OCI-M1 (cell line): ENCODE measurements at regions not wholly inside any gene's neighbourhood (a gene's known extent, or its start where the extent isn't known, plus 50 kb on each side); places are given as distances from the start of the nearest gene placed in this dataset.
A peak's percentile ranks its signal among the peaks of the same experiment; 100 is the strongest.

Source experiments
- DNase-seq: peaks from one replicate; lab custom pipeline; 2025; lab: John Stamatoyannopoulos, UW

- no peak for DNase-seq
Observed at GRCh38 chr2:67041051-67041450, 356.1 kb upstream of the ETAA1 start.

DNA sequence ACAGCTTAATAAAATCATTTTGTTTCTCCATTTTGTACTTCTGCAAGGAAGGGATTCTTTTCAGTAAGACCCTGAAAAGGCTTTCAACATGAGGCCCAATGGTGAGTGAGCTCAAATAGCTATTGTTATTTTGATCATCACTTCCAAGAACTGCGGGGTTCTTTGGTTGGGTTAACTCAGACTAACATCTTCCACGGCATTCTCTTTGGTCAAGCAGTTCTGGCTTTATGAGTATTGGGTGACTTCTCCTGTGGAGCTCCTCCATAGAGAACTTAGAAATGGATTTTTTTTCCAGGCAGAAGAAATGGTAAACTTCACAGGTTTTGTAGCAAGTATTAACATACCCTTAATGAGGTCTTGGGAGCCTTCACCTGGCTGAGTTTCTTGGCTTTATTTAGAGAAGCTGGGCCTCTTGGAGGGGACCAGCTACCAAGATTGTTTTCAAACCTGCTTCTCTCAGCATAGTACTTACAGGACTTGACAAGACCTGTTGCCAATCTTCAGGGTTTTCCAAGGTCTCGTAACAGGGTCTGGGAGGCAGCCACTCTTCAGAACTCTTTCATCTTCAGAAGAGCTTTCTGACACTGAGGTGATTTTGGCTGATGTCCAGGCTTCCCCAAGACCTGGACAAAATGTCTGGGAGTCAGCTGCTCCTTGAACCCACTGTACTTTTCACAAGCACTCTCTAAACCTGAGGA is 353.2 kb upstream of the ETAA1 start:
- DNase-seq = no peak

GRCh38 chr2:67046591-67046990 is 350.5 kb upstream of the ETAA1 start:
- DNase-seq = no peak

DNA sequence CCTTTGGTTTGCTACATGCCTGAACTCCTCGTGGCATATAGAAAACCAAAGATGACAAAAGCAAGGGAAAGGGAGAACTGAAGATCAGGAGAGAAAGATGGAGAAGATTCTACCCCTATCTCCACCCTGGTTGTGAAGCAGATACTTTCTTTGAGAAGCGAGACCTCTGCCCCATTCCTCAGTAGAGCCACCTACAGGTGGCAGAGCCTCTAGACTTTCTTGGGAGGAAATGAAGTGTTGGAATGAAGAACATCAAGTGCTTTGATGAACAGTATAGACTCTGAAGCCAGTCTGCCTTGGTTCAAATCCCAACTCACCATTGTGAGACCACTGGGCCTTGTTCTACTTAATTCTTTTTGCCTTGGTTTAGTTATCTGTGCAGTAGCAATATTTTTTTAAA is 348.8 kb upstream of the ETAA1 start:
- DNase-seq = peak; percentile 0

DNA sequence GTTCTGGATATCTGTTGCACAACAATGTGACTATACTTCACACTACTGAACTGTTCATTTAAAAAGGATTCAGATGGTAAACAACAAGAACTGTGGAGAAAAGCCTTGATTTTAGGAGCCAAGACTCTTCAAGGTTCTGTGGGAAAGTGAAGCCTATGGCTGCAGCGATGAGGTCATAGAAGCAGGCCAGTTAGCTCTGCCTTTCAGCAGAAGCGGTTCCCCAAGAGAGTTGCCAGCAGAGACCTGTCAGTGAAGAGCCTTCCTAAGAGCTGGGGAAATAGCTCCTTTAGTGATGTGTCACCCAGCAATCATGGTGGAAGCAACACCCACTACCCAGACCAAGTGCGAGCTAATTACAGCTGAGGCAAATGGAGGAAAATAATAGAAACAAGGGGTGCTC is 346.5 kb upstream of the ETAA1 start:
- no peak for DNase-seq

GRCh38 chr2:67054728-67055127 is 342.4 kb upstream of the ETAA1 start:
- no peak for DNase-seq

- DNase-seq = no peak
Observed at GRCh38 chr2:67055387-67056304, 341.5 kb upstream of the ETAA1 start.

- no peak for DNase-seq
Observed at GRCh38 chr2:67057123-67057522, 340.0 kb upstream of the ETAA1 start.

DNA sequence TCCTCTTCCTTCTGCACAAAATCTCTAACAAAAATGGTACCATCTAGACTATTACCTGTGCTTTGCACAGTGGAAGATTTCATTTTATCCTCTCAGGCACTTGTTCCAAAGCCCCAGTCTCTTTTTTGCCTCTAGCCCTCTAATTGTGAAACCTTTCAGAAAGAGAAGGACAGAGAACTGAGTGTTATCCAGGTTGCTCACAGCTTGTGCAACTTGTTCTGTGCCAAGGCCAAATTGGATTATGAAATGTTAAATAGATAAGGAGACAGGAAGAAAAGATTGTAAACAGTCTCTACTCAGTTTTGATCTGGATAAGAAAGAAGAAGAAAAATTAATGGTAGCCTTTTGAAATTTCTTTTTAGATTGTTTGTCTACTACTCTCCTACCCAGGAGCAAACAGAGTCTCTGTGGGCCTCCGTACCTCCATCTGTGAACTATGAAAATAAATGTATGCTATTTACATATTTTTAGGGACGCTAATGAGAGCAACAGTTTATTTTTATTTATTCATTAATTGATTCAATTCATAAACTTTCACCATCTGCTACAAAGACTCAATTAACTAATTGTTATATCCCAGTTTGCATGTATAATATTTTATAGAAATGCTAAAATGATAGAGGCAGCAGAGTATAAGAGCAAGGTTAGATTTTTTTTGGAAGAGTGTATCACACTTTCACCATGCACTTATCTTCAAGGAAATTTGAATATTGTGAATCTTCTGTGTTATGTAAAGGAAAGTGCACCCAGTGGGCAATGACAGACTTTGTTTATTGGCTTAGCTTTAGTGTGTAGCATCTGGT is 339.0 kb upstream of the ETAA1 start:
- no peak for DNase-seq

- DNase-seq = no peak
Observed at GRCh38 chr2:67065046-67065445, 332.1 kb upstream of the ETAA1 start.

GRCh38 chr2:67066782-67067181 is 330.4 kb upstream of the ETAA1 start:
- no peak for DNase-seq

DNA sequence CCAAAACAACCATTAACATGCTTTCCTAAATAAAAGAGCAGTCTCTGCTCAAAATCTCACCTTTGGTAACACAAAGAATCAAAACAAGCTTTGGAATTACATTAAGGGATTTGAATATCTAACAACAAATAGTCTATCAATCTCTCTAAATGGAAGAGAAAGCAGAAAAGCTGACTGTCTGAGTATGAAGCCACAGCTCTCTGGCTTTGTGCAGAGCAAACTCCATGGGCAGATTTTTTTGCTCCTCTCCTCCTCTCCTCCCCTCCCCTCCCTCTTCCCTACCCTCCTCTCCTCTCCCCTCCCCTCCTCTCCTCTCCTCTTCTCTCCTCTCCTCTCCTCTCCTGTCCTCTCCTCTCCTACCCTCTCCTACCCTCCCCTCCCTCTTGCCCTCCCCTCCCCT is 329.5 kb upstream of the ETAA1 start:
- DNase-seq = no peak

- DNase-seq = no peak
Observed at GRCh38 chr2:67070826-67071225, 326.3 kb upstream of the ETAA1 start.

GRCh38 chr2:67075056-67075455 is 322.1 kb upstream of the ETAA1 start:
- no peak for DNase-seq

DNA sequence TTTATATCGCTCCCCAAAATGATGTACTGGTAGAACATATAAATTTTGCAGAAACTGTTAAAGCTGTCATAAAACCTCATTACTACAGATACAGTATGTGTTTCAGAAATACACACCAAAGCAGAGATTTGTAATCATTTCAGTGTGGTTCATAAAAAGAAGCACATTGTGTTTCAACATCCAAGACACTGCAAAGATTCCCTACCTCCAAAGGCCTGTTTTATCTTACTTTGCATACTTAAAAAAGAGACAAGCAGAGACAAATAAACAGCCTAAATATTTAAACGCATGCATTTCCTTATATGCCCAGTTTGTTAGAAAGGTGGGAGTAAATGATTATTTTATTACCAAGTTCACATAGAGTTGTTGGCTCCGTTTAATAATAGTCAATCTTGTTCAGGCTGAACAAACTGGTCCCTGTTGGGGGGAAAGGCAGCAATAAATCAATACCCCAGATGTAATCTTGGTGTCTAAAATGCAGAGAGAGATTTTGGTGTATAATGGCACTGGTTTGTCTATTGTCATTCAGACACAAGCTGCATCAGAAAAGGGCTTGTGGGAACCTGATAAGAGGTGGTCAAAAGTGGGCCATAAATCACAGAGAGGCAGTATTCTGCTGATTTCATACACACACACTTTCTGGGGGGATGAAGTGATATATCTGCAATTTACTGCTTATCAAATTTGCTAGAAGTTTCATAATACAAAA is 321.4 kb upstream of the ETAA1 start:
- no peak for DNase-seq

DNA sequence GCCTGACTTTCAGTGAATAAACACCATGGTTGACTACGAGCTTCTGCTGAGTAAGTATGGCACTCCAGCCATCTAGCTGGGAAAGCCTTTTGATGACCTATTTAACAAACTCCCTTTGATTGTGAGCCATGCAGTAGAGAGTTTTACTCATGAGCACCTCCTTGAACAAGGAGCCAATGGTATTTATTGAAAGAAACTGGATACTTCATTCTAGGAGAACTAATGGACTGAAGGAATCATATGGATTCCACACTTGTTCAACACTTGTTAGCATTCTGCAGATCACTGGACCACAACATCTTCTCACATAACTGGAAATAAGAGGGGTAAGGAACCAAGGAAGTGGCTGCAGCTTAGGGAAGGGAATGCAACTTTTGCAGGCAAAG is 320.9 kb upstream of the ETAA1 start:
- no peak for DNase-seq

DNA sequence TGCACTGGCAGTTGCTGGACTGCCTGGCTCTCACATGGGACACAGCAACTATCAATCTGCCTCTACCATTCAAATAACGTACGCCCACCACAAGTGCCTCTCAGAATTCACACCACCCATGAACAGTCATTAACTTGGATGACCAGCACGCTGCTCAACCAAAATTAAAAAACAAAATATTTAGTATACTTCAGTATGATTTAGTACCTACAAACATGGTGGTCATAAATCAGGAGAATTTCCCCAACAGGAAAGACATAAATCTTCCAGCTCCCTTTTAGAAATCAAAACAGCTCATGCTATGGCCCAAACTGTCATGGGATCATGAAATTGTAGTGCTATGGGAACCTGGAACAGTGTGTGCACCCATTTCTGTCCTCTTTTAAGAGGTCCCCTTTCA is 317.4 kb upstream of the ETAA1 start:
- no peak for DNase-seq

GRCh38 chr2:67082813-67083212 is 314.3 kb upstream of the ETAA1 start:
- DNase-seq = no peak

- no peak for DNase-seq
Observed at GRCh38 chr2:67083951-67084350, 313.2 kb upstream of the ETAA1 start.

DNA sequence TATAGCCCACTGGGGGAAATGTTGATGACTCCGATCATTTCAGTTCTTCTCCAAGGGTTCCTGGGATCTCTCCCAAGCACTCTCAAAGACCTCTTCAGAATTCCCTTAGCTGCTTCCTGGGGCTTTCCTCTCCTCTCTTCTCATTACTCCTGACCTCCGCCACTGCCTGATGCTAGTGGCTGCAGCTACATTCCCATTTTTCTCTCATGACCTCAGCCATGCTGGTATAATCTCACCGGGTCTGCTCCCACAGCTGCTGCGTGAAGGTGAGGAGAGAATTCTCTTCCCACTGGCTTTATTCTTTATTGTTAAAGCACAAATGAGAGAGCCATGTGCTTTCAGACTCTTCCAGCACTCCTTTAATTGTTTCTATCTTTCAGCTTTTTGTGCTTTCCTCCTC is 312.0 kb upstream of the ETAA1 start:
- no peak for DNase-seq

DNA sequence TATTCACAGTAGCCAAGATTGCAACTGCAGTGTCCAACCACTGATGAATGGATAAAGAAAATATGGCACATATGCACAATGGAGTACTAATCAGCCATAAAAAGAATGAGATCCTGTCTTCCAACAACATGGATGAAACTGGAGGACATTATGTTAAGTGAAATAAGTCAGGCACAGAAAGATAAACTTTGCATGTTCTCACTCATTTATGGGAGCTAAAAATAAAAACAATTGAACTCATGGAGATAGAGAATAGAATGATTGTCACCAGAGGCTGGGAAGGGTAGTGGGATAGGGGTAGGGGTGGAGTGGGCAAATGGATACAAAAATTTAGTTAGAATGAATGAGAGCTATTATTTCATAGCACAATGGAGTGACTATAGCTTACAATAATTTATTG is 305.5 kb upstream of the ETAA1 start:
- no peak for DNase-seq

- DNase-seq = no peak
Observed at GRCh38 chr2:67095121-67095520, 302.0 kb upstream of the ETAA1 start.
